Mammary epithelial cell (primary cell): ENCODE measurements at regions not wholly inside any gene's neighbourhood (a gene's known extent, or its start where the extent isn't known, plus 50 kb on each side); places are given as distances from the start of the nearest gene placed in this dataset.

Experiments used
- EZH2 ChIP-seq: IDR thresholded peaks from 2 replicates; pipeline ENCODE4 v1.6.1; 2012; ENCODE audit warnings: low read length, inconsistent platforms, borderline replicate concordance
- TF ChIP-seq, protein P1 (sequence below), 2 donors: IDR thresholded peaks in 1 of 2; conservative IDR thresholded peaks in 1 of 2; 2 replicates each; pipeline ENCODE4 v1.5.1; 2011 to 2012; ENCODE audit warnings: inconsistent platforms in 2 of 2, low read length in 2 of 2, mild to moderate bottlenecking in 2 of 2, control low read depth in 1 of 2, low read depth in 1 of 2; ENCODE audit not compliant: insufficient read depth in 1 of 2; ENCODE audit errors: extremely low read depth in 1 of 2

- TF ChIP-seq, protein P1, sequence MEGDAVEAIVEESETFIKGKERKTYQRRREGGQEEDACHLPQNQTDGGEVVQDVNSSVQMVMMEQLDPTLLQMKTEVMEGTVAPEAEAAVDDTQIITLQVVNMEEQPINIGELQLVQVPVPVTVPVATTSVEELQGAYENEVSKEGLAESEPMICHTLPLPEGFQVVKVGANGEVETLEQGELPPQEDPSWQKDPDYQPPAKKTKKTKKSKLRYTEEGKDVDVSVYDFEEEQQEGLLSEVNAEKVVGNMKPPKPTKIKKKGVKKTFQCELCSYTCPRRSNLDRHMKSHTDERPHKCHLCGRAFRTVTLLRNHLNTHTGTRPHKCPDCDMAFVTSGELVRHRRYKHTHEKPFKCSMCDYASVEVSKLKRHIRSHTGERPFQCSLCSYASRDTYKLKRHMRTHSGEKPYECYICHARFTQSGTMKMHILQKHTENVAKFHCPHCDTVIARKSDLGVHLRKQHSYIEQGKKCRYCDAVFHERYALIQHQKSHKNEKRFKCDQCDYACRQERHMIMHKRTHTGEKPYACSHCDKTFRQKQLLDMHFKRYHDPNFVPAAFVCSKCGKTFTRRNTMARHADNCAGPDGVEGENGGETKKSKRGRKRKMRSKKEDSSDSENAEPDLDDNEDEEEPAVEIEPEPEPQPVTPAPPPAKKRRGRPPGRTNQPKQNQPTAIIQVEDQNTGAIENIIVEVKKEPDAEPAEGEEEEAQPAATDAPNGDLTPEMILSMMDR (conservative IDR thresholded peaks at IDR 0.05 in 1 of 2, IDR thresholded peaks at IDR 0.05 in 1 of 2; ENCODE audit: extremely low read depth in 1 of 2, insufficient read depth in 1 of 2, low read depth in 1 of 2, low read length in 2 of 2), result peak; percentile 87 to 89
- no peak for TF ChIP-seq EZH2
Measured at GRCh38 chr11:103682318-103683184, 353.9 kb upstream of the DDI1 start.
